HG02852 (cell line): ENCODE measurements at regions not wholly inside any gene's neighbourhood (a gene's known extent, or its start where the extent isn't known, plus 50 kb on each side); places are given as distances from the start of the nearest gene placed in this dataset.
"Not testable (repeated sequence)": the region's sequence is repeated elsewhere in the genome, so short reads cannot be mapped to it uniquely, and the experiment has no call there.

Experiments
- ATAC-seq: cut with Tn5 transposase; IDR thresholded peaks from one replicate; pipeline ENCODE4 v1.9.1; 2021; ENCODE audit warnings: mild to moderate bottlenecking, moderate library complexity; ENCODE audit not compliant: unreplicated experiment

DNA sequence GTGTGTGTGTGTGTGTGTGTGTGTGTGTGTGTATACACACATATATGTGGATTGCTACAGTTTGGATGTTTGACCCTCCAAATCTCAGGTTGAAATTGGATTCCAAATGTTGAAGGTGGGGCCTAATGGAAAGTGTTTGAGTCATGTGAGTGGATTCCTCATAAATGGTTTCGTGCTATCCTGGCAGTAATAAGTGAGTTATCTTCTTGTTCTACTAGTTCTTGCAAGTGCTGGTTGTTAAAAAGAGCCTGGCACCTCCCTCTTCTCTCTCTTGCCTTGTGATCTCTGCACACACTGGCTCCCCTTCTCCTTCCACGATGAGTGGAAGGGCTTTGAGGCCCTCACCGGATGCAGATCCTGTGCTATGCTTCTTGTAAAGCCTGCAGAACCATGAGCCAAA, 344.1 kb downstream of the SH2D1A start:
- ATAC-seq, result no peak

DNA sequence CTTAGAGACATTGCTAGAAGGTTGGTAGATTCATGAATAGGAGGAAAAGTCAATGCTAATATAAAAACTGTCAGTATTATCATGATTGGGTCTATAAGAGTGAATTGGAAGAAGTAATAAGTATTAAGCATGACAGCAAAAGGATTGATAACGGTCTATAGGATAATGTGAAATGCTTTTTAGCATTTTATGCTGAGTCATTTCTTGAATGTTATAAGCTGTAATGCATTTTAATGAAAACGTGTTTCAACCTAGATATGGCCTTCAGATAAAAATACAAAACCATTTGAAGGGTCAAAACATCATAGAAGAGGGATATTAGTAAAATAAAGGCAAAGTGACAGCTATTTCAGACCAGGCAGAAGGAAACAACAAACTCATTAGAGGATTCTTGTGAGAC, 353.5 kb downstream of the SH2D1A start:
- ATAC-seq, result no peak

DNA sequence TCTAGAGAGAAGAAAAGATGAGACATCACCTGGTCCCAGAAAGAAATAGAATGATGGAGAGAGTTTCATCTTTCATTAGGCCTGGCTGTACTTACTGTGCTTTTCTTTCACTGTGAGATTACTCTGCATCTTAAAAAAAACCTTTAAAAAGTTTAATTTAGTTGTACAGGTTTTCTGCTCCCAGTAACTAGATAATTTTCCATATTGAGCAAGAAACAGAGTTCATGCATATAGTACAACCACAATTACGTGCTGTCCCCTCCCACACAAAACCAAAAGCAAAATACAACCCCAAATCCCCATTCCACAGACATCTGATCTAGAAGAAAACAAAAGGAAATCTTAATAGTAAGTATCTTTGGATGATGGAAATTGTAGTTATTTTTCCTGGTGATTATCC, 371.2 kb downstream of the SH2D1A start:
- ATAC-seq, result no peak

DNA sequence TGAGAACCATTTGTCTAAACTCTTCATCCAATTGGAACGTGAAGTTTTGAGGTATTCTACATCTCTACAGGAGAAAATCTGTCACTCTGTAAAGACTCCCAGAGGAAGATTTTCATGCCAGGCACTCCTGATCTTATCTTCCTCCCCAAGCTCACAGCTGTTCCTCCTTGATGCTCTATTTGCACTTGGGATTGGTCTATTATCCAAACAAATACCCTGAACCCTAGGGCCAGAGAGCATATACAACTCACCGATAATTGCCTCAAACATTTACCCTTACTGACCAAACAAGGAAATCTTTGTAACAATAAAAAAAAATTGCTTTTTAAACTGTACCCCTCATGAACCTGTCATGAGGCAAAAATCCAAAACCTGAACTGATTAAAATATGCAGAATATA, 372.7 kb downstream of the SH2D1A start:
- ATAC-seq, result no peak

DNA sequence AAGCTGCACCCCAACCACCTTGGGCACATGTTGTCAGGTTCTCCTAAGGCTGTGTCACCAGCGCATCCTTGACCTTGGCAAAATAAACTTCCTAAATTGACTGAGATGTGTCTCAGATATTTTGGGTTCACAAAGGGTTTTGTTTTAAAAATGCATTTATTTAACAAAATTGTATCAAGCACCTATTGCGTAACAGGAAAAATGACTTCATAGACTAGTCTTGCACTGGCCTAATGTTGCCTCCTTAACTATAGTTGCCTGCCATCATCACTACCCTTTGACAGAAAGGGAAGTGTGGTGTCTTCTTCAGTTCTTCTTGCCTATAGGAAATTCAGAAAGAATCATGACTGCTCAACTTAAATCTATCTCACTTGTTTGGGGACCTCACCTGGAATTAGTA, 374.2 kb downstream of the SH2D1A start:
- no peak for ATAC-seq

DNA sequence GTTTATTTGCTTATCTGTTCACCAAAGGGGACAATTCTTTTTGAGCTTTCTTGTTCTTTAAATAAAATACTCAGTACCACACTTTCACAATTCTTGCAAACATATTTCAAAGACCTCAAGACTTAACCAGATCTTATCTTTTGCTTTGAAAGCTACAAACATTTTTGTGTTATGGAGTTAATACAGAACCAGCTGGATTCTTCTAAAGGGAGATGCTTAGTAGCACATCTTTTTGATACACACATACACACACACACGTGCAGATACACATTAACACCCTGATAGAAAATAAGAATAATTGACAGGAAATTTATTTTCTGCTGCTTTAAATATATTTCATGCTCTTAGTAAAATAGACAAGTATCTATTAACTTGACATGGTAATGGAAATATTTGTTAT, 379.1 kb downstream of the SH2D1A start:
- no peak for ATAC-seq

DNA sequence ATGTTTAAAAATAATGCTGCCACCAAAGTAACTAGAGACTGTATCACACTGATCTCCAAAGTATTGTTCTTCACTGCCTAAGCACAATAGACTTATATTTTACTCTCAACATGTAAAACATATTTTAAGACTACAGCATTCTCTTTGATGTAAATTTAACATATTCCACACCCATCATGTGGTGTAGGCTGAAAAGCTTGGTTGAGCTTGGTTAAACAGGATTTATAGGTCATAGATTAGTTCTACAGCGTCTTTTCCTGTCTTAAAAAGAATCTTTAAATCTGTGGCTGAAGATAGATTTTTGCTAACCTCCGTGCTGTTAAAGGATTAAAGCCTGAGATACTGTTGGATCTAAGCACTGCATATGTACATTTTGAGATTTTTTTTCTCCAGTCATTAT, 379.9 kb downstream of the SH2D1A start:
- no peak for ATAC-seq

DNA sequence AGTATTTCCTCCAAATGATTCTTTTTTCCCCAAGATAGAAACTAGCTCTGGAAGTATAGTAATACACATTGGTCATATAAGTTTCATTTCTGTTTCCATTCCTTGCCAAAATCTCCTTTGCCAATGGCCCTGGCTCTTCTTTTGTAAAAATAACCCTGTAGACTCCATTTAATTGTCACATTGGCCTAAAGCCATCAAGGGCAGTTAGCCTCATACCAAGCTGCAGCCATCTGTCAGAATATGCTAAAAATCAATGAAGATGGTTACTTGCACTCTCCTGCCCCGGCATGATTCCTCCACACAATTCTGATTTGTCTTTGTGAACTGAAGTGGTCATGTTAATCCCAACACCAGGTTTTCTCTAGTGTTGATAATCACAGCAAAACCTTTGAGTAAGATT, 380.5 kb downstream of the SH2D1A start:
- ATAC-seq, result no peak

DNA sequence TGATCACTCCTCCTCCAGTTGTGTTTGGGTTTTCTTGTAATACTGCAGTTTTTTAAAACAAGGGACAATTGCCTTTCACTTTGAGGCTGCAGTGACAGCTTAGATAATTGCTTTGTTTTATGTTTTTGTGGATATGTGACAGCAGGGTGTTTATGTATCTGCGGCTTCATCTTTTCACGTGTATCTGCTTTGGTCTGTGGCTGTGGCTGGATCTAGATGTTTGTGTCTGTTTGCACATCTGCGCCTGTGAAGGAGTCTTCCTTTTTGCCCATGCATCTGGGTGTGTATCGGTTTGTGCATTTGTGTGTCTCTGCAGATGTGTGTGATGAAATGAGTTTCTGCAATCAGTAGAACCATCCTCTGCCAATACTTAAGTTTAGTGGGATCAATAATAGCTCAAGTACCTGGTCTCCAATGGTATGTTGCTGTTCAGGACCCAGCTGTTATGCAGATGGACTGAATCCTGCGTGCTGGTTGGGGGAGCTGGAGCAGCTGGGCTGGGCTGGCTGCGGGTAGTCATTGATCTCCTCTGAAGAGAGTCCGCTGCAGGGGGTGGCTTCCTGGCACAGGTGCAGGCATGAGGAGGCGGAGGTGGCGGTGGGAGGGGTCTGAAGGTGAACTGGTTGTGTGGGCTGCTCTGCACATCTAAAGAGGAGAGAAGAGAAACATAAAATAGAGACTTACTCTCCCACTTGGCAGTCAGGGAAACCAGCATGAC, 390.3 kb downstream of the SH2D1A start:
- ATAC-seq, result no peak

DNA sequence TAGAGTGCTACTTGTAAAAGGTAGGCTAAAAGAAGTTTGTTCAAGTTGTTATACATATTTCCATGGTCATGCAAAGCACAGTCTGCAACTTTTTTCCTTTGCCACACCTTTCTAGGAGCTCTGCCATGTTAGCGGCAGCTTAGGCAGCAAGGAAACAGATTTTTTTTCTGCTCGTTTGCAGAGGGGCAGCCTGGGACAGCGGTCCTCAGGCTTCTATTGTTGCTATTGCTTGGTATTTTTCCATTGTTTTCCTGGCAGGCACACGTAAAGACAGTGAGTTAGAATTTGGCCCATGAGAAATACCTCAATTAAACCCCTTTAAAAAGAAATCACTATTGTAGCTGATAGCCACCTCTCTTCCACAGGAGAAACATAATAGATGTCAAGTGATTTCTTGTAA, 391.4 kb downstream of the SH2D1A start:
- ATAC-seq, result no peak

DNA sequence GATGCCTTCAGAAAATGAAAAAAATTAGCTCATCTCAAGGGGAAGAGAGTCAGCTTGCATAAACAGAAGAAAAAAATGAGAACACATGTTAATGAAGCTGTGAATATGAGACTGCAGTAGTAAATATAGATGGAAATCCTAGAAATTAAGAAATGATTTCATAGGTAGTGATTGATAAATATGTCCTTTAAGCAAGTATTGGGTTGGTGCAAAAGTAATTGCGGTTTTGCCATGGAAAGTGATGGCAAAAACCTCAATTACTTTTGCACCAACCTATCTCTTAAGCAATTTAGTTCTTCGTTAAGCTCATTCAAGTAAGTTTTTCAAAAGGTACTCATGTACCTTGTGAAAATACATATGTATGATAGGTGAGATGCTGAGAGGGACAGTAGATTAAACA, 400.9 kb downstream of the SH2D1A start:
- ATAC-seq, result no peak

DNA sequence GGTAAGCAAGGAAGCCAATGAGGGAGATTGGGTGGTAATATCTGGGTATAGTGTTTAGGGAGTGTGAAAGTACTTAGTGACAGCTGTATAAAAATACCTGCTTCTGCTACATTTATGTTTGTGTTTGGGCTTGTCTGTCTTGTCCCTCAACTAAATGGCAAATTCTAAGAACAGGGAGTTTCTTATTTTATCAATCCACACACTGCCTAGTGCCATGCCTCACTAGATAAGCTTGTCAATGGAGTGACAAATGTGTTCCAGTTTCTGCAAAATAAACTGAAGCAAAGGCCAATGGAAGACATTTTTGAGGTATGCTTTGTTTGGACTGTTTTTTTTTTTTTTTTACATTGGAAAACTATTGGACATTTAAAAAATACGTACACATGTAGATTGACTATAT, 418.0 kb downstream of the SH2D1A start:
- ATAC-seq, result no peak

DNA sequence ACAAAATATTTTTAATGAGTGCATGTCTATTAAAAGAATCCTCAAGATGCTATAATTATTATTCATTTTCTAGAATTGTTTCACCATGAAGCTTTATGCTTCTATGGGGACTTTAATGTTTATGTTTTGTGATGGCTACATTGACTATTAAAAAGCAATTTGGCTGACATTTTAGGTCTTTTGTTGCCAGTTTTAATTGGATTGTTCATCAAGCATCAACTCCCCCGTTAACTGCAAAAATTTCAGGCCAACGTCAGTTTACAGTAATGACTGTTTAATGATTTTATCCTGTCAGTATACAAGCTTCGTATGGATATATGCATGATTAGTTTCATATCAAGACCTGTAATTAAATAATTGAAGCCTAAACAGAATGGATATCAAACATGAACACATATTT, 422.8 kb downstream of the SH2D1A start:
- no peak for ATAC-seq

DNA sequence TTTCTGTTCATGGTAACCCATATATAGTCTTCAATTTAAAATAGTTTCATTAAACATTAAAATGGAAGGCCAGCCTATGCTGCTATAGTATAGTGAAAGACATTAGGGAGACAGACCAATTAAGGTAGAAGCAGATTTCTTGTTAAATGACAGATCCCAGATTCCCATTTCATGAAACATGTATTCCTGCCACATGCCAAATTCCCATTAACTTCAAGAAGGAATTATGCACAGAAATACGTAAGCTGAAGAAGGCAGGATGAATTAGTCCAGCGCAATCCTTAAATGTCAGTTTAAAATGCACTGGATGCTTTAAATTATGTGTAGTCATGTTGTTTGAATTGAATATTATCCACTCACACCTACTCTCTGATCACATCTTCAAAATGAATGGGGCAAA, 424.9 kb downstream of the SH2D1A start:
- ATAC-seq, result no peak

DNA sequence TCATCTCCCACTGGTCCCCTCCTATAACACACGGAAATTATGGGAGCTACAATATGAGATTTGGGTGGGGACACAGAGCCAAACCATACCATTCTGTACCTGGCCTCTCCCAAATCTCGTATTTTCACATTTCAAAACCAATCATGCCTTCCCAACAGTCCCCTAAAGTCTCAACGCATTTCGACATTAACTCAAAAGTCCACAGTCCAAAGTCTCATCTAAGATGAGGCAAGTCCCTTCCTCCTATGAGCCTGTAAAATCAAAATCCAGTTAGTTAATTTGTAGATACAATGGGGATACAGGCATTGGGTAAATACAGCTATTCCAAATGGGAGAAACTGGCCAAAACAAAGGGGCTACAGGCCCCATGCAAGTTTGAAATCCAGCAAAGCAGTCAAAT, 441.9 kb downstream of the SH2D1A start:
- ATAC-seq, result not testable (repeated sequence)

DNA sequence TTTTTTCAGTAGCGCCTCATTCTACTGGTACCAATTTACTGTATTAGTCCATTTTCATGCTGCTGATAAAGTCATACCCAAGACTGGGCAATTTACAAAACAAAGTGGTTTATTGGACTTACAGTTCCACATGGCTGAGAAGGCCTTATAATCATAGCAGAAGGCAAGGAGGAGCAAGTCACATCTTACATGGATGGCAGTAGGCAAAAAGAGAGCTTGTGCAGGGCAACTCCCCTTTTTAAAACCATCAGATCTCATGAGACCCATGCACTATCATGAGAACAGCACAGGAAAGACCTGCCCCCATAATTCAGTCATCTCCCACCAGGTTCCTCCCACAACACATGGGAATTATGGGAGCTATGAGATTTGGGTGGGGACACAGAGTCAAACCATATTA, 443.5 kb downstream of the SH2D1A start:
- ATAC-seq, result not testable (repeated sequence)

DNA sequence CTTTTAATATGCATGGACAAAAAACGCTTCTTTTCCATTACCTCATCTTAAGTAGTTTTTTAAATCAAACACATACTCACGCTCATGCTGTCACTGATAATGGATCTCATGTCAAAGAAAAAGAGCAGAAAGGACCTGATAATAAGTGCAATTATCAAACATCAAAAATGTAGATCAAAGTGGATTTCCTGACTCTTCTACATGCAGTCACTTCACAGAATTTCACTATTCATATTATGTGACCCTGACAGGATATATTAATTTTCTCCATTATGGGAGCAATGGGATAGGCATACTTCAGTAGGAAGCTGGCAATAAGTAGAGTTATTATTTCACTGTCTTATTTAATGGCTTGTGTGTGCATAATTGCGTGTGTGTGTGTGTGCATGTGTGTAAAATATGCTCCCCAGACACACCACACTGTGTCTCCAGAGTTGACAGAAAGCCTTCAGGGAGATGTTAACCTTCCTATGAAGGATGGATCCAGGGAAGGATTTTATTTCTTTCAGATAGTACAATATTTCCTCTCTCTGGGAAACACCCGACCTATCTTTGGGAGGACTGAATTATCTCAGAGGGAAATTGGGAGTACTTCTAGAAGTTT, 445.2 kb downstream of the SH2D1A start:
- no peak for ATAC-seq

DNA sequence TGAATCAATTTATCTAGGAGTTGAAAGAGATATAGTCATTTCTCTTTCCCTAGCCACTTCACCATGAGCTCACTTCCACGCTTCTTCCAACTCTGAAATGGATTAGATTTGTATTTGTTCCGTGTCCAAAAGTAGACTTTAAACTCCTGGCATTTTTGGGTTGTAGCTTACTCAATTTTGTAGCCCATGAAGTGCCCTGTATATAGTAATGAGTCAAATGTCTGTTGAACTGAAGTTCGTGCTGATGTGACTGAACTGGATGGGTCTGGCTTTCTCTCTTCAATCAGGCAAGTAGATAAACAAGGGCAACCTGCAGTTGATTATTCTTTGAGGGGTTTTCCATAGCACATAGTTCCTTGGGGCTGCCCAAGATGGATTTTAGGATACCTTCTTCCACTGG, 450.6 kb downstream of the SH2D1A start:
- ATAC-seq, result no peak

DNA sequence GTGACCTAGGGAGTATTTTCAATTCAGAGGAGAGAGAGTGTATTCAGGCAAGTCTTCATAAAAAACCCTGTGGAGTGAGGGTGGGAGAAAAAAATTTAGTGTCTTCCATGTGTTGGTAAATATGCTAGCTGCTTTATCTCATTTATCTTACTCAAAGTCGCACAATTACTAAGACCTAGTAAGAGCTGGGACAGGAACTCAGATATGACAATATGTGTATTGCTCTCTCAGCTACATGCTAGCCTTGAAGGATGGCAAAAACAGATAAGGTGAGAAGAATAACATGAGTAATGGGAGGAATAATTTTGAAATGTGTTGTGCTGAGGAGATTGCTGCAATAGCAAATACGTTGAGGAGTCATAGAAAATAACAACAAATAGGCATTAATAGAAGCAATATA, 458.6 kb downstream of the SH2D1A start:
- no peak for ATAC-seq

DNA sequence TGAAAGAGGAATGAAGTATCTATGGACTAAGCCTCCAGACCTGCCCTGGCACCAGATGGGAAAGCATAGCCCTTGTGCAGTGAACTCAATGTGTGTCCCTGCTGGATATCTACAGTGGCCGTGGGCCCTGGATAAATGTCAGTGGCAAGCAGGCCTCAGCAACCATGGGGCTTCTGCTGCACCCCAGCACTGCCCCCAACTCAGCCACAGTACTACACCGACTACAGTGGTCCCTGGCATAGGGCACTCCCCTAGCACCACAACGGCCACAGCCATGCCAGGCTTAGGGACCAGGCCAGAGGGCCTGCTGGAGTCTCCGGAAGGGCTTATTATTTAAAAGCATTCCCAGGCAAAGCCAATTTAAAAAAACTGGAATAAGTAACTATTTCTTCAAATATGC, 459.1 kb downstream of the SH2D1A start:
- ATAC-seq, result no peak

DNA sequence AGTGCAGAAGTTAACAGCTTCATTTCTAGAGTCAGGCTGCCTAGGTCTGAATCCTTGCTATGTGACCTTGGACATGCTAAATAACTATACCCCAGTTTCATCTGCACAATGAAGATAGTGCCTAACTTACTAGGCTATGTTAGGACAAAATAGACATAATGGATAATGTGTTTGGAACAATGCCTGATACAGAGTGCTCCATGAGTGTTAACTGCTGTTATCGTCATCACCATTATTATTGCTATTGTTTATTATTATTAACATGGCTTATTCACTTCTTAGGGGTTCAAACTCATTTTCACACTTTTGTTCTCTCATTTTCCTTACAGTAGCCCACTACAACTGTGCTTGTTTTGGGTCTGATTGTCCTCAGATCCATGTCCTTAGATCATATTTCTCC, 467.7 kb downstream of the SH2D1A start:
- ATAC-seq, result no peak

DNA sequence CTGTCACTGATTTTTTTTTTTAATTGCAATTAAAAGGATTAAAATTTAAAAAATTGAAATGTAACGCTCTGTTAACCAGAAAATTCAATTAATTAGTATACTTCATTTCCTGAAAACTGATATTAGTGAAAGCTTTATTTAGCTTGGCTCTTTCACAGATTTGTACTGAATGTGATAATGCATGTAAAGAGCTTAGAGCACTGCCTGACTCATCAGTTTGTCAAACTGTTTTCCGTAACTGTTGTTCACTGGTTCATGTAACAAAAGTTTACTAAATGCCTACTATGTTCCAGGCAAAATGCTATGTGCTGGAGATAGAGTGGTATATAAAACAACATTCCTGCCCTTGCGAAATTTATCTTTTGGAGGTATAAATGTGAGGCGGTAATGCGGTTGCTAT, 471.7 kb downstream of the SH2D1A start:
- no peak for ATAC-seq

DNA sequence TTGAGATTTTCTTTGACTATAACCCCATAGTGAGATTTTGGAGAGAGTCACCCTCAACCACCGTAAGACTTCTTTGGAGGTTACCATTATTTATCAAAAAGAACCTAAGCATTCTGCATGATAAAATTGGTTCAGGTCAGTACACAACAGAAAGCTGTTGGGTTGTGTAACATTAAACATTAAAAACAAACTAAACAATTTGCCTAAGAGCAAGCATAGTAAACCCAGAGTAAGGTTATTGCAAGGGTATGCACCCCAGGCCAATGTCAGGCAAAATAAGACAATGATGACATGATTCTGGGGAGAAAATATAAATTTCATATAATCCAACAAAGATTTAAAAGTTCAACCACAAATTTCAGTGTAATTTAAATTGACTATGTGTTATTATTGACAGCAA, 472.4 kb downstream of the SH2D1A start:
- ATAC-seq, result no peak
